Lung (tissue), 11 donors: ENCODE measurements at regions not wholly inside any gene's neighbourhood (a gene's known extent, or its start where the extent isn't known, plus 50 kb on each side); places are given as distances from the start of the nearest gene placed in this dataset.

ENCODE experiments used
- ATAC-seq: fragments of 200-7000 bp; cut with Tn5 transposase; one replicate; pipeline ENCODE4 v1.9.1; 2020; ENCODE audit warnings: moderate number of reproducible peaks; ENCODE audit not compliant: insufficient read depth, low FRiP score
- DNase-seq, 3 donors: peaks; one replicate each; pipeline ENCODE4 v3.0.0-alpha.2; 2013 to 2017
- H3K27ac ChIP-seq, 2 donors: one replicate each; pipeline ENCODE4 v1.5.1; 2013; ENCODE audit warnings: mild to moderate bottlenecking in 2 of 2, moderate library complexity in 2 of 2, control low read depth in 1 of 2, inconsistent platforms in 1 of 2, low read depth in 1 of 2, low read length in 1 of 2
- H3K27me3 ChIP-seq, 3 donors: one replicate each; pipeline ENCODE4 v1.5.1; 2013; ENCODE audit warnings: low read length in 2 of 3; ENCODE audit not compliant: control insufficient read depth in 3 of 3, insufficient read depth in 3 of 3
- H3K36me3 ChIP-seq, 4 donors: one replicate each; pipeline ENCODE4 v1.5.1; 2013; ENCODE audit warnings: low read length in 4 of 4, mild to moderate bottlenecking in 1 of 4, moderate library complexity in 1 of 4; ENCODE audit not compliant: control insufficient read depth in 4 of 4, insufficient read depth in 4 of 4
- H3K4me1 ChIP-seq, 5 donors: one replicate each; pipeline ENCODE4 v1.5.1; 2013; ENCODE audit warnings: low read length in 5 of 5, mild to moderate bottlenecking in 2 of 5, moderate library complexity in 1 of 5; ENCODE audit not compliant: control insufficient read depth in 5 of 5, insufficient read depth in 5 of 5
- H3K4me3 ChIP-seq: one replicate; pipeline ENCODE4 v1.5.1; 2013; ENCODE audit warnings: mild to moderate bottlenecking, control low read depth, moderate library complexity
- H3K9ac ChIP-seq, 2 donors: one replicate each; pipeline ENCODE4 v1.5.1; 2013; ENCODE audit warnings: low read length in 2 of 2, control low read depth in 1 of 2; ENCODE audit not compliant: insufficient read depth in 1 of 2
- H3K9me3 ChIP-seq, 4 donors: one replicate each; pipeline ENCODE4 v1.5.1; 2013; ENCODE audit warnings: low read length in 3 of 4, mild to moderate bottlenecking in 1 of 4, moderate library complexity in 1 of 4; ENCODE audit not compliant: control insufficient read depth in 4 of 4, insufficient read depth in 3 of 4
- CTCF ChIP-seq: IDR thresholded peaks from 2 replicates; pipeline ENCODE4 v1.5.1; 2012; ENCODE audit warnings: mild to moderate bottlenecking; ENCODE audit errors: control extremely low read depth, extremely low read depth
- WGBS, 2 donors: extraction: QIAGEN DNeasy Blood & Tissue Kit; methylation state at CpG; one replicate each; pipeline ENCODE4 v1.1.7; 2013; 5-methylcytosine and 5-hydroxymethylcytosine counted together
- donor health status: control.
- donor health status: control.
- donor health status: Bipolar disorder and iron deficiency.
- donor health status: healthy.
- donor health status: DM: yes; HTN: yes; CAD: no.

GRCh38 chr12:9406564-9407424 lies 198.6 kb upstream of the PZP start:
- DNase-seq (peak in 1 of 3 donors; percentile 56), ATAC-seq (no peak)
- Histone ChIP-seq H3K9ac (no peak overlapping the region), H3K4me3 (peak overlapping the region; percentile 45), H3K4me1 (no peaks in the 10 kb centered on the region), H3K27ac (peak overlapping the region in 1 of 2 donors; percentile 33), H3K36me3 (no peaks in the 10 kb centered on the region), H3K9me3 (no peaks in the 10 kb centered on the region), H3K27me3 (no peaks in the 10 kb centered on the region)
- 64 to 78% methylated on average over 40 to 46 of the region's 46 CpGs for WGBS, 2 donors
- no peak for TF ChIP-seq CTCF

- Histone ChIP-seq H3K36me3 (no peaks in the 10 kb centered on the region), H3K27me3 (no peaks in the 10 kb centered on the region), H3K27ac (no peak overlapping the region), H3K4me1 (no peaks in the 10 kb centered on the region), H3K9ac (no peak overlapping the region), H3K4me3 (no peak overlapping the region), H3K9me3 (no peaks in the 10 kb centered on the region)
- peak in 2 of 3 donors; percentile 19 to 33 for DNase-seq
- no peak for TF ChIP-seq CTCF
- WGBS, 2 donors, result 62 to 85% methylated on average over 10 to 24 of the region's 25 CpGs
- ATAC-seq, result no peak
Observed at GRCh38 chr12:9405886-9406563, 197.8 kb upstream of the PZP start.

- H3K27ac ChIP-seq, result no peak overlapping the region
- peak in 2 of 3 donors; percentile 27 to 48 for DNase-seq
Observed at GRCh38 chr12:9404469-9405260, 196.5 kb upstream of the PZP start.

More at GRCh38 chr12:9404469-9405260, 196.5 kb upstream of the PZP start:
- WGBS, 2 donors, result 52 to 96% methylated on average over 22 to 39 of the region's 39 CpGs
- Histone ChIP-seq H3K36me3 (no peaks in the 10 kb centered on the region), H3K4me1 (no peaks in the 10 kb centered on the region), H3K9me3 (no peaks in the 10 kb centered on the region), H3K9ac (no peak overlapping the region), H3K27me3 (no peaks in the 10 kb centered on the region), H3K4me3 (no peak overlapping the region)
- ATAC-seq, result no peak
- TF ChIP-seq CTCF, result no peak
